Hepatocyte (in vitro differentiated cells): ENCODE measurements at regions not wholly inside any gene's neighbourhood (a gene's known extent, or its start where the extent isn't known, plus 50 kb on each side); places are given as distances from the start of the nearest gene placed in this dataset.

ENCODE experiments used
- DNase-seq: peaks from one replicate; pipeline ENCODE4 v3.0.0-alpha.2; 2016; ENCODE audit warnings: low spot score
- H2AFZ ChIP-seq: fragments of 200-600 bp; sonication (generic); 2 replicates; pipeline ENCODE4 v1.6.0; 2016; ENCODE audit warnings: antibody characterized with exemption, mild to moderate bottlenecking
- H3K27ac ChIP-seq: fragments of 200-600 bp; sonication (generic); 2 replicates; pipeline ENCODE4 v1.5.1; 2016; ENCODE audit warnings: mild to moderate bottlenecking
- H3K27me3 ChIP-seq: fragments of 200-600 bp; sonication (generic); 2 replicates; pipeline ENCODE4 v1.6.1; 2016
- H3K36me3 ChIP-seq: fragments of 200-600 bp; sonication (generic); replicated peaks from 2 replicates; pipeline ENCODE4 v1.5.1; 2016; ENCODE audit warnings: low read depth; ENCODE audit not compliant: insufficient read depth
- H3K4me1 ChIP-seq: fragments of 200-600 bp; sonication (generic); 2 replicates; pipeline ENCODE4 v1.5.1; 2016; ENCODE audit warnings: mild to moderate bottlenecking, moderate library complexity; ENCODE audit not compliant: insufficient read depth
- H3K4me2 ChIP-seq: fragments of 200-600 bp; sonication (generic); 2 replicates; pipeline ENCODE4 v1.6.0; 2016
- H3K4me3 ChIP-seq: fragments of 200-600 bp; sonication (generic); 2 replicates; pipeline ENCODE4 v1.5.1; 2016; ENCODE audit warnings: mild to moderate bottlenecking
- H3K79me2 ChIP-seq: fragments of 200-600 bp; sonication (generic); 2 replicates; pipeline ENCODE4 v1.6.0; 2017; ENCODE audit warnings: mild to moderate bottlenecking
- H3K9me2 ChIP-seq: fragments of 200-600 bp; sonication (generic); replicated peaks from 2 replicates; pipeline ENCODE4 v1.6.0; 2017; ENCODE audit warnings: mild to moderate bottlenecking; ENCODE audit not compliant: insufficient read depth
- H3K9me3 ChIP-seq: fragments of 200-600 bp; sonication (generic); 2 replicates; pipeline ENCODE4 v1.5.1; 2016; ENCODE audit warnings: low read depth, mild to moderate bottlenecking
- H4K20me1 ChIP-seq: fragments of 200-600 bp; sonication (generic); 2 replicates; pipeline ENCODE4 v1.6.0; 2016; ENCODE audit warnings: mild to moderate bottlenecking; ENCODE audit not compliant: insufficient read depth, poor library complexity, severe bottlenecking
- EZH2 ChIP-seq: fragments of 200-600 bp; sonication (generic); IDR thresholded peaks from 2 replicates; pipeline ENCODE4 v1.6.1; 2016; ENCODE audit warnings: antibody characterized with exemption, mild to moderate bottlenecking, borderline replicate concordance
- EZH2phosphoT487 ChIP-seq: fragments of 200-600 bp; sonication (generic); IDR thresholded peaks from one replicate; pipeline ENCODE4 v1.6.1; 2018; ENCODE audit warnings: antibody characterized with exemption, mild to moderate bottlenecking, low read depth, moderate library complexity; ENCODE audit not compliant: unreplicated experiment, severe bottlenecking
- WGBS: methylation state at CpG from one replicate; pipeline ENCODE4 v1.1.6; 2016; ENCODE audit warnings: low lambda C conversion rate; ENCODE audit errors: missing lambda C conversion rate; 5-methylcytosine and 5-hydroxymethylcytosine counted together
- TF ChIP-seq, protein P1 (sequence below): fragments of 200-600 bp; sonication (generic); IDR thresholded peaks from 2 replicates; pipeline ENCODE4 v1.5.1; 2016; ENCODE audit warnings: antibody characterized with exemption, mild to moderate bottlenecking; ENCODE audit not compliant: poor library complexity

DNA sequence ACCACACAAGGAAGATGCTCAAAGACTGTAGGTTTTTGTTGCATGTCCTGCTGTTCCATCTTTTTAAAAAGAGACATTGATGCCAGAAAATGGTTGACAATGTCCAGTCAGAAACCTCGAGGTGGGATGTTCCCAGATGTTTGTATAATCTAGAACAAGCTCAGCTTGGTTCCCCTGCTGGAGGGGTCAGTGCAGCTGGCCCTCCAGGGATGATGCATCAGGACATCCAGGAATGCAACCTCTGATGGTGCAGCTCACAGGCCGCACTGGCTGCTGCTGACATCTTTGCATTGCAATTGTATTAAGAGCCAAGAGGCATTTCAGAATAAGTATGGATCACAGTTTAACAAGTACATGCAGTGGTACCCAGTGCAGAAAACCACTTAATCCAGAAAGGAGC, 122.4 kb downstream of the MED10 start:
- H2AFZ ChIP-seq: no peak overlapping the region
- no peak overlapping the region for H3K4me2 ChIP-seq
- no peak overlapping the region for H3K27ac ChIP-seq
- H3K4me1 ChIP-seq: no peaks in the 10 kb centered on the region
- no peaks in the 10 kb centered on the region for H3K9me2 ChIP-seq
- H3K36me3 ChIP-seq: no peaks in the 10 kb centered on the region
- H3K27me3 ChIP-seq: no peaks in the 10 kb centered on the region
- no peak for DNase-seq
- H3K4me3 ChIP-seq: no peak overlapping the region
- H3K79me2 ChIP-seq: no peaks in the 10 kb centered on the region
- TF ChIP-seq, protein P1, sequence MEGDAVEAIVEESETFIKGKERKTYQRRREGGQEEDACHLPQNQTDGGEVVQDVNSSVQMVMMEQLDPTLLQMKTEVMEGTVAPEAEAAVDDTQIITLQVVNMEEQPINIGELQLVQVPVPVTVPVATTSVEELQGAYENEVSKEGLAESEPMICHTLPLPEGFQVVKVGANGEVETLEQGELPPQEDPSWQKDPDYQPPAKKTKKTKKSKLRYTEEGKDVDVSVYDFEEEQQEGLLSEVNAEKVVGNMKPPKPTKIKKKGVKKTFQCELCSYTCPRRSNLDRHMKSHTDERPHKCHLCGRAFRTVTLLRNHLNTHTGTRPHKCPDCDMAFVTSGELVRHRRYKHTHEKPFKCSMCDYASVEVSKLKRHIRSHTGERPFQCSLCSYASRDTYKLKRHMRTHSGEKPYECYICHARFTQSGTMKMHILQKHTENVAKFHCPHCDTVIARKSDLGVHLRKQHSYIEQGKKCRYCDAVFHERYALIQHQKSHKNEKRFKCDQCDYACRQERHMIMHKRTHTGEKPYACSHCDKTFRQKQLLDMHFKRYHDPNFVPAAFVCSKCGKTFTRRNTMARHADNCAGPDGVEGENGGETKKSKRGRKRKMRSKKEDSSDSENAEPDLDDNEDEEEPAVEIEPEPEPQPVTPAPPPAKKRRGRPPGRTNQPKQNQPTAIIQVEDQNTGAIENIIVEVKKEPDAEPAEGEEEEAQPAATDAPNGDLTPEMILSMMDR: no peak
- TF ChIP-seq EZH2phosphoT487 (no peak), EZH2 (no peak)
- WGBS: 30% methylated on average over 2 of the region's 2 CpGs
- no peaks in the 10 kb centered on the region for H4K20me1 ChIP-seq
- H3K9me3 ChIP-seq: no peaks in the 10 kb centered on the region

DNA sequence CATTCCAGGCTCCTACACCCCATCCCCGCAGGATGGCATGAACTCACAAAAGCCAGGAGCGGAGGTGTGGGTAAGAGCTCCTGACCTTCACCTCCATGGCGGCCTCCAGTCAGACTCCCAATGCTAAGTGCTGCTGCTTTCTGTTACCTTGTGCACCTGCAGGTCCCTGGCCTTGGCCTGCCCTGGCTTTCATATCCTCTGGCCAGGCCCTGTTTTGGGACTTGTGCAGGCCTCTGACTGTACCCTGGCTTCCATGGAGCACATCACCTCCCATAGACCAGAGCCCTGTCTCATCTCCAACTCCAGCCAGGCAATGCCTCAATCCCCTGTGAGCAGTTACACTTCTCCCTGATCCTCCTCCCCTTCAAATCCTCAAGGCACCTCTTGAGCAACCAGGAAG, 124.5 kb downstream of the MED10 start:
- no peak overlapping the region for H3K27ac ChIP-seq
- no peaks in the 10 kb centered on the region for H3K9me2 ChIP-seq
- WGBS: 64% methylated on average over 3 of the region's 3 CpGs
- TF ChIP-seq, protein P1: no peak
- TF ChIP-seq EZH2phosphoT487 (no peak), EZH2 (no peak)
- no peak for DNase-seq
- H3K79me2 ChIP-seq: no peaks in the 10 kb centered on the region
- H3K36me3 ChIP-seq: no peaks in the 10 kb centered on the region
- H3K4me2 ChIP-seq: no peak overlapping the region
- H2AFZ ChIP-seq: no peak overlapping the region
- H3K4me3 ChIP-seq: no peak overlapping the region
- H3K4me1 ChIP-seq: no peaks in the 10 kb centered on the region
- H4K20me1 ChIP-seq: no peaks in the 10 kb centered on the region
- no peaks in the 10 kb centered on the region for H3K27me3 ChIP-seq
- H3K9me3 ChIP-seq: no peaks in the 10 kb centered on the region

DNA sequence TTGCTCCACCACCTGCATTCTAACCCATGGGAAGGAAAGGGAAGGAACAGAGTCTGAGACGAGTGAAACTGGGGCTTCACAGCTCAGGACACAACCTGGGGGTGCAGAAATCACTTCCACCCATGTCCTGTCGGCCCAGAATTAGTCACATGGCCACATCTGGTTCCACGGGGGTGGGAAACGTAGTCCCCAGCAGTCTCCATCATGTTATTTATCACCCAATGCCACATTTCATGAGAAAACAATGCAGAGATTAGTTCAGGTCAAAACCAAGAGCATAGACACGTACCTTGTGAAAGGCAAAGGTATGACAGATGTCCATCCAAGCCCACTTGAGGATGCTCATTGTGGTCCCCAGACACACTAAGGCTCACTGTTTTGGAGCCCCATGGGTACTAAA, 125.1 kb downstream of the MED10 start:
- no peak for TF ChIP-seq EZH2phosphoT487
- TF ChIP-seq, protein P1: no peak
- no peak for TF ChIP-seq EZH2
- H3K4me2 ChIP-seq: no peak overlapping the region
- H3K36me3 ChIP-seq: no peaks in the 10 kb centered on the region
- WGBS: 66% methylated on average over 5 of the region's 5 CpGs
- no peak overlapping the region for H2AFZ ChIP-seq
- no peaks in the 10 kb centered on the region for H3K9me2 ChIP-seq
- no peaks in the 10 kb centered on the region for H4K20me1 ChIP-seq
- H3K79me2 ChIP-seq: no peaks in the 10 kb centered on the region
- no peaks in the 10 kb centered on the region for H3K4me1 ChIP-seq
- no peak overlapping the region for H3K27ac ChIP-seq
- no peaks in the 10 kb centered on the region for H3K27me3 ChIP-seq
- no peak overlapping the region for H3K4me3 ChIP-seq
- H3K9me3 ChIP-seq: no peaks in the 10 kb centered on the region
- DNase-seq: no peak

DNA sequence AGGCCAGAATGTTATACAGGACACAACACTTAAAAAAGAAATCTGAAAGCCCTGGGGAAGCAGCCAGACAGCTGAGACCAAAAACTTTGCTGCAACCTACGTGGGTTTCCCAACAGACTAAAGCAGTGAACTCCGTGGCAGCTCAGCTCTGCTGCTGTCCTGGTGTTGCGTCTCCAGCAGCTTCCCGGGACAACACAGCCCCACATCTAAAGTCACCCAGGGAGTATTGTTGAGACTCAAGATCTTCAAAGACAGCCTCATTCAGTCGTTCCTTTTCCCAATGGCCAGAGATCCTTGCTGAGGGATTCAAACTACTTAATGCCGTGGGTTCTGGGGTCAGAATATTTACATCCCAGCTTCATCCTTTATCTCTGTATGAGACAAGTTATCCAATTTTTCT, 125.8 kb downstream of the MED10 start:
- Histone ChIP-seq H3K9me2 (no peaks in the 10 kb centered on the region), H3K4me2 (no peak overlapping the region), H3K9me3 (no peaks in the 10 kb centered on the region), H4K20me1 (no peaks in the 10 kb centered on the region), H3K36me3 (no peaks in the 10 kb centered on the region), H3K27ac (no peak overlapping the region), H3K4me3 (no peak overlapping the region), H2AFZ (no peak overlapping the region), H3K27me3 (no peaks in the 10 kb centered on the region), H3K4me1 (no peaks in the 10 kb centered on the region), H3K79me2 (no peaks in the 10 kb centered on the region)
- 72% methylated on average over 6 of the region's 6 CpGs for WGBS
- TF ChIP-seq EZH2 (no peak), EZH2phosphoT487 (no peak)
- TF ChIP-seq, protein P1: no peak
- no peak for DNase-seq
